ENCODE measurements at regions not wholly inside any gene's neighbourhood (a gene's known extent, or its start where the extent isn't known, plus 50 kb on each side); places are given as distances from the start of the nearest gene placed in this dataset.

DNA sequence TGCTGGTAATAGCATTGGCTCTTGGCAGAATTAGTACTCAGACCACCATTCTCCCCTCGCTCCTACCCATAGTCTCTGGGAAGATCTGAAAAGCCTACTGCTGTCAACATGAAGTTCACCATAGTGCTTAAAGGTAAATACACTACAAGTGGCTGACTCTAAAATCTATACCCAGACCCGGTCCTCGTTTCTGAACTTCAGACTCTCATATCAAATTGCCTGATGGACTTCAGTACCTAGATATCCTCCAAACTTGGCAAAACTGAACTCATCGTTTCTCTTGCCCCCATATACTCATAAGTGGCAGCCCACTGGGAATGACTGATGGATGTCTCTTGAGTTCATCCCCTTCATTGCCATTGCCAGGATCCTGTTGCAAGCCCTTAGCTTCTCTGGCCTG lies 67.3 kb downstream of the VCPKMT start:
- TF ChIP-seq EZH2 (IDR thresholded peaks at IDR 0.05) = no peak
- TF ChIP-seq, protein P1, sequence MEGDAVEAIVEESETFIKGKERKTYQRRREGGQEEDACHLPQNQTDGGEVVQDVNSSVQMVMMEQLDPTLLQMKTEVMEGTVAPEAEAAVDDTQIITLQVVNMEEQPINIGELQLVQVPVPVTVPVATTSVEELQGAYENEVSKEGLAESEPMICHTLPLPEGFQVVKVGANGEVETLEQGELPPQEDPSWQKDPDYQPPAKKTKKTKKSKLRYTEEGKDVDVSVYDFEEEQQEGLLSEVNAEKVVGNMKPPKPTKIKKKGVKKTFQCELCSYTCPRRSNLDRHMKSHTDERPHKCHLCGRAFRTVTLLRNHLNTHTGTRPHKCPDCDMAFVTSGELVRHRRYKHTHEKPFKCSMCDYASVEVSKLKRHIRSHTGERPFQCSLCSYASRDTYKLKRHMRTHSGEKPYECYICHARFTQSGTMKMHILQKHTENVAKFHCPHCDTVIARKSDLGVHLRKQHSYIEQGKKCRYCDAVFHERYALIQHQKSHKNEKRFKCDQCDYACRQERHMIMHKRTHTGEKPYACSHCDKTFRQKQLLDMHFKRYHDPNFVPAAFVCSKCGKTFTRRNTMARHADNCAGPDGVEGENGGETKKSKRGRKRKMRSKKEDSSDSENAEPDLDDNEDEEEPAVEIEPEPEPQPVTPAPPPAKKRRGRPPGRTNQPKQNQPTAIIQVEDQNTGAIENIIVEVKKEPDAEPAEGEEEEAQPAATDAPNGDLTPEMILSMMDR (IDR thresholded peaks at IDR 0.05) = no peak
